Omental fat pad (tissue), 3 donors: ENCODE measurements at regions not wholly inside any gene's neighbourhood (a gene's known extent, or its start where the extent isn't known, plus 50 kb on each side); places are given as distances from the start of the nearest gene placed in this dataset.

Source experiments
- ATAC-seq: fragments of 150-250 bp; one replicate; pipeline ENCODE4 v1.9.1; 2016; ENCODE audit warnings: mild to moderate bottlenecking, moderate library complexity; ENCODE audit not compliant: low FRiP score
- DNase-seq: peaks from one replicate; pipeline ENCODE4 v3.0.0-alpha.2; 2019; ENCODE audit warnings: low spot score
- CTCF ChIP-seq, 3 donors: fragments of 450-650 bp; IDR thresholded peaks; one replicate each; pipeline ENCODE4 v1.5.1; 2016 to 2017; ENCODE audit warnings: antibody characterized with exemption in 3 of 3, mild to moderate bottlenecking in 3 of 3, moderate library complexity in 2 of 3

- TF ChIP-seq CTCF (IDR thresholded peaks at IDR 0.05) = no peak
- DNase-seq (no peak), ATAC-seq (no peak)
These were observed 84.2 kb upstream of the SLC4A7 start for GRCh38 chr3:27568393-27568792.

GRCh38 chr3:27567251-27567650 lies 83.1 kb upstream of the SLC4A7 start:
- no peak for TF ChIP-seq CTCF (IDR thresholded peaks at IDR 0.05)
- DNase-seq (no peak), ATAC-seq (no peak)

- no peak for TF ChIP-seq CTCF (IDR thresholded peaks at IDR 0.05)
- ATAC-seq = no peak
These were observed 81.1 kb upstream of the SLC4A7 start for GRCh38 chr3:27565201-27565852.

GRCh38 chr3:27561576-27561975 lies 77.4 kb upstream of the SLC4A7 start:
- DNase-seq = no peak
- ATAC-seq = no peak
- no peak for TF ChIP-seq CTCF (IDR thresholded peaks at IDR 0.05)

More at GRCh38 chr3:27565201-27565852, 81.1 kb upstream of the SLC4A7 start:
- DNase-seq = no peak

GRCh38 chr3:27560484-27561056 lies 76.4 kb upstream of the SLC4A7 start:
- ATAC-seq (no peak), DNase-seq (no peak)
- TF ChIP-seq CTCF (IDR thresholded peaks at IDR 0.05) = no peak

GRCh38 chr3:27559835-27560234 lies 75.7 kb upstream of the SLC4A7 start:
- ATAC-seq (no peak), DNase-seq (no peak)
- no peak for TF ChIP-seq CTCF (IDR thresholded peaks at IDR 0.05)

- no peak for TF ChIP-seq CTCF (IDR thresholded peaks at IDR 0.05)
- no peak for DNase-seq
- no peak for ATAC-seq
These were observed 75.2 kb upstream of the SLC4A7 start for GRCh38 chr3:27559381-27559780.
